ENCODE measurements at regions not wholly inside any gene's neighbourhood (a gene's known extent, or its start where the extent isn't known, plus 50 kb on each side); places are given as distances from the start of the nearest gene placed in this dataset.

DNA sequence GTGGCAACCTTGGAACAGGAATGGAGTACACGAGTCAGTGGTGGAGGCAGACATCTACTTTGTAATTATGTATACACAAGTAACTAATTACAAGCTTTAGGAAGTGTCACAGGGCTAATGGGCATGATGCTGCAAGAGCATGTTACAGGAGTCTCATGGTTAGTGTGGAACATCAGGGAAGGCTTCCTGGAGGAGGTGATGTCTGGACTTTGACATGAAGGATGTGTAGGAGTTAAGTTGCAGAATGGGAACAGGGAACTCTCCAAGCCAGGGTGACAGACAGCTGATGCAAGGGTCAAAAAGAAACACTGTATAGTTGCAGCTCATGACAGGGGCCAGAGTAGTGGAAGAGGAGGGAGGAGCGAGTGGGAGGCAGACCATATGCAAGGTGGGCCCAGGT is 483.8 kb upstream of the EEF2KMT start:
- Histone ChIP-seq H3F3A (ENCODE audit: insufficient read depth) (no peaks in the 10 kb centered on the region), H3K9ac (no peak overlapping the region), H3K4me3 (no peak overlapping the region), H3K79me2 (ENCODE audit: insufficient read depth) (no peaks in the 10 kb centered on the region), H3K4me2 (ENCODE audit: unreplicated experiment) (no peak overlapping the region), H3K36me3 (ENCODE audit: low read depth) (no peaks in the 10 kb centered on the region), H4K20me1 (ENCODE audit: insufficient read depth) (no peaks in the 10 kb centered on the region), H3K27me3 (replicated peaks; ENCODE audit: insufficient read depth) (no peaks in the 10 kb centered on the region), H3K27ac (no peak overlapping the region), H3K9me3 (ENCODE audit: low read depth) (no peaks in the 10 kb centered on the region), H3K4me1 (ENCODE audit: insufficient read depth) (no peaks in the 10 kb centered on the region), H2AFZ (no peak overlapping the region), H3K9me2 (ENCODE audit: insufficient read depth) (no peaks in the 10 kb centered on the region)
- TF ChIP-seq EZH2 (IDR thresholded peaks at IDR 0.05; ENCODE audit: insufficient read depth, poor library complexity, severe bottlenecking) (no peak), EZH2phosphoT487 (IDR thresholded peaks at IDR 0.05; ENCODE audit: insufficient read depth, low read depth) (no peak)
- no peak for DNase-seq
- WGBS, 2 experiments (ENCODE audit: low coverage in 1 of 2, low lambda C conversion rate in 2 of 2, missing lambda C conversion rate in 2 of 2), result 19 to 21% methylated on average over 2 of the region's 2 CpGs
- in situ Hi-C loops (cut with MboI), result no loop called here

DNA sequence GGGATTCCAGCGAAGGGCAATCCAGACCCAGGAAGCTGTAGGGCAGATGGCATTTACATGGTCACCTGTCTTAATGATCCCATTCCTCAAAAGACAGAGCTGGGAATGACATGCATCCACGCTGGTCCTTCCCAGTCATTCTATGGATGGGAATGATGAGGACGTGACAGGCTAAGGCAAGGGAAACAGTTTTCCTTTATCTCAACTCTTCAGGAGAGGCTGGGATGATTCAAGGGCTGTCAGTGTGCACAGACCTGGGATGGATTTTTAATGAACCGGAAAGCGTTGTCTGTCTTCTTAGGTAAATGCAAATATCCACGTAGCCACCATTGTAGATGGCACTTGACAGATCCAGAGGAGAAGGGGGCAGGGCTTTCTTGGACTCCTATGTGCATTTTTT is 483.2 kb upstream of the EEF2KMT start:
- H3K27me3 ChIP-seq (replicated peaks; ENCODE audit: insufficient read depth), result no peaks in the 10 kb centered on the region
- no peaks in the 10 kb centered on the region for H4K20me1 ChIP-seq (ENCODE audit: insufficient read depth)
- TF ChIP-seq EZH2 (IDR thresholded peaks at IDR 0.05; ENCODE audit: insufficient read depth, poor library complexity, severe bottlenecking), result no peak
- no peak for TF ChIP-seq EZH2phosphoT487 (IDR thresholded peaks at IDR 0.05; ENCODE audit: insufficient read depth, low read depth)
- no peaks in the 10 kb centered on the region for H3K36me3 ChIP-seq (ENCODE audit: low read depth)
- no peaks in the 10 kb centered on the region for H3K9me3 ChIP-seq (ENCODE audit: low read depth)
- no peak overlapping the region for H2AFZ ChIP-seq
- in situ Hi-C loops (cut with MboI), result no loop called here
- no peak overlapping the region for H3K9ac ChIP-seq
- no peak overlapping the region for H3K4me2 ChIP-seq (ENCODE audit: unreplicated experiment)
- H3K4me1 ChIP-seq (ENCODE audit: insufficient read depth), result no peaks in the 10 kb centered on the region
- no peaks in the 10 kb centered on the region for H3K79me2 ChIP-seq (ENCODE audit: insufficient read depth)
- no peak for DNase-seq
- WGBS, 2 experiments (ENCODE audit: low coverage in 1 of 2, low lambda C conversion rate in 2 of 2, missing lambda C conversion rate in 2 of 2), result 39 to 48% methylated on average over 6 of the region's 6 CpGs
- no peak overlapping the region for H3K4me3 ChIP-seq
- H3F3A ChIP-seq (ENCODE audit: insufficient read depth), result no peaks in the 10 kb centered on the region
- H3K9me2 ChIP-seq (ENCODE audit: insufficient read depth), result no peaks in the 10 kb centered on the region
- H3K27ac ChIP-seq, result no peak overlapping the region

DNA sequence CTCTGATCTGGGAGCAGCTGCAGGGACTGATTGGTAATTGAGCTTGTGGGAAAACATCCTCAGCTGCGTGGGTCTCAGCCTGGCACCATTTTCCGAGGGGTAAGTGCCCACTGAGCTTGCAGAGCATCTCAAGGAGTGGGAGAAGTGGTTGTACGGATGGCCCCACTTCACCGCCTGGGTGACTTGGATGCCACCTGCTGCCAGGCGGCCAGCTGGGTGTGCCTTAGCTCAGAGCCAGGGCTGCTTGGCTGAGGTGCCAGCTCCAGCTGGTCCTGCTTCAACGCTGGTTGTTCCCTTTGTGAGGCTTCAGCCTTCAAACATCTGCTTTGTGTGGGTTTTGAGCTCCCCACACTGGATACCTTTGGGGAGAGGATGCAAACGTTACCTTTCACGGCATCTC is 482.7 kb upstream of the EEF2KMT start:
- Histone ChIP-seq H3K27me3 (replicated peaks; ENCODE audit: insufficient read depth) (no peaks in the 10 kb centered on the region), H3K9me2 (ENCODE audit: insufficient read depth) (no peaks in the 10 kb centered on the region), H3K9ac (no peak overlapping the region), H3K27ac (no peak overlapping the region), H4K20me1 (ENCODE audit: insufficient read depth) (no peaks in the 10 kb centered on the region), H2AFZ (no peak overlapping the region), H3K4me1 (ENCODE audit: insufficient read depth) (no peaks in the 10 kb centered on the region), H3K79me2 (ENCODE audit: insufficient read depth) (no peaks in the 10 kb centered on the region), H3K4me2 (ENCODE audit: unreplicated experiment) (no peak overlapping the region), H3F3A (ENCODE audit: insufficient read depth) (no peaks in the 10 kb centered on the region), H3K9me3 (ENCODE audit: low read depth) (no peaks in the 10 kb centered on the region), H3K36me3 (ENCODE audit: low read depth) (no peaks in the 10 kb centered on the region), H3K4me3 (no peak overlapping the region)
- WGBS, 2 experiments (ENCODE audit: low coverage in 1 of 2, low lambda C conversion rate in 2 of 2, missing lambda C conversion rate in 2 of 2), result 34 to 37% methylated on average over 7 to 8 of the region's 8 CpGs
- in situ Hi-C loops (cut with MboI), result no loop called here
- TF ChIP-seq EZH2phosphoT487 (IDR thresholded peaks at IDR 0.05; ENCODE audit: insufficient read depth, low read depth) (no peak), EZH2 (IDR thresholded peaks at IDR 0.05; ENCODE audit: insufficient read depth, poor library complexity, severe bottlenecking) (no peak)
- DNase-seq, result no peak

DNA sequence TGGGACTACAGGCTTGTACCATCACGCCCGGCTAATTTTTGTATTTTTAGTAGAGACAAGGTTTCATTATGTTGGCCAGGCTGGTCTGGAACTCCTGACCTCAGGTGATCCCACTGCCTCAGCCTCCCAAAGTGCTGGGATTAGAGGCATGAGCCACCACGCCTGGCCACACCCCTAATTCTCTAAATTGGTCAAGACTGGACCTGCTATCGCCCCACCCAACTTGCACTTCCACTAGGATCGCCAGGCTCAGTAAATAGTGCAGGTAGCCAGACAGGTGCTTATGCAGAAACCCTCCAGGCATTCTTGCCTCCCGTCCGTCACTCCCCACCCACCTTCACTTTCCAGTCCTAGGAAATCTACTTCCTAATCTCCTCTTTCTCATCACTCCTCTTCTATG is 481.4 kb upstream of the EEF2KMT start:
- Histone ChIP-seq H4K20me1 (ENCODE audit: insufficient read depth) (no peaks in the 10 kb centered on the region), H3F3A (ENCODE audit: insufficient read depth) (no peaks in the 10 kb centered on the region), H3K79me2 (ENCODE audit: insufficient read depth) (no peaks in the 10 kb centered on the region), H3K4me2 (ENCODE audit: unreplicated experiment) (no peak overlapping the region), H3K27ac (no peak overlapping the region), H2AFZ (no peak overlapping the region), H3K36me3 (ENCODE audit: low read depth) (no peaks in the 10 kb centered on the region), H3K9me3 (ENCODE audit: low read depth) (no peaks in the 10 kb centered on the region), H3K4me3 (no peak overlapping the region), H3K27me3 (replicated peaks; ENCODE audit: insufficient read depth) (no peaks in the 10 kb centered on the region), H3K4me1 (ENCODE audit: insufficient read depth) (no peaks in the 10 kb centered on the region), H3K9ac (no peak overlapping the region), H3K9me2 (ENCODE audit: insufficient read depth) (no peaks in the 10 kb centered on the region)
- WGBS, 2 experiments (ENCODE audit: low coverage in 1 of 2, low lambda C conversion rate in 2 of 2, missing lambda C conversion rate in 2 of 2), result 40 to 46% methylated on average over 7 of the region's 7 CpGs
- TF ChIP-seq EZH2phosphoT487 (IDR thresholded peaks at IDR 0.05; ENCODE audit: insufficient read depth, low read depth) (no peak), EZH2 (IDR thresholded peaks at IDR 0.05; ENCODE audit: insufficient read depth, poor library complexity, severe bottlenecking) (no peak)
- no peak for DNase-seq
- in situ Hi-C loops (cut with MboI), result no loop called here

GRCh38 chr16:5577463-5577862 is 479.9 kb upstream of the EEF2KMT start:
- DNase-seq, result no peak
- Histone ChIP-seq H3K4me1 (ENCODE audit: insufficient read depth) (no peaks in the 10 kb centered on the region), H3F3A (ENCODE audit: insufficient read depth) (no peaks in the 10 kb centered on the region), H3K36me3 (ENCODE audit: low read depth) (no peaks in the 10 kb centered on the region), H4K20me1 (ENCODE audit: insufficient read depth) (no peaks in the 10 kb centered on the region), H3K4me2 (ENCODE audit: unreplicated experiment) (no peak overlapping the region), H3K27ac (no peak overlapping the region), H3K79me2 (ENCODE audit: insufficient read depth) (no peaks in the 10 kb centered on the region), H3K9me2 (ENCODE audit: insufficient read depth) (no peaks in the 10 kb centered on the region), H3K9ac (no peak overlapping the region), H3K4me3 (no peak overlapping the region), H3K27me3 (replicated peaks; ENCODE audit: insufficient read depth) (no peaks in the 10 kb centered on the region), H3K9me3 (ENCODE audit: low read depth) (no peaks in the 10 kb centered on the region), H2AFZ (no peak overlapping the region)
- TF ChIP-seq EZH2phosphoT487 (IDR thresholded peaks at IDR 0.05; ENCODE audit: insufficient read depth, low read depth) (no peak), EZH2 (IDR thresholded peaks at IDR 0.05; ENCODE audit: insufficient read depth, poor library complexity, severe bottlenecking) (no peak)
- WGBS, 2 experiments (ENCODE audit: low coverage in 1 of 2, low lambda C conversion rate in 2 of 2, missing lambda C conversion rate in 2 of 2), result 20% methylated on average over 5 of the region's 5 CpGs
- in situ Hi-C loops (cut with MboI), result no loop called here

Data from GM23248 (cell line).